ENCODE measurements at regions not wholly inside any gene's neighbourhood (a gene's known extent, or its start where the extent isn't known, plus 50 kb on each side); places are given as distances from the start of the nearest gene placed in this dataset.

GRCh38 chr6:47094241-47094925 is 52.3 kb upstream of the ADGRF1 start:
- FAIRE-seq, result peak; percentile 97
- Histone ChIP-seq H3K27me3 (ENCODE audit: control insufficient read depth in 1 of 2, insufficient read depth in 2 of 2, low read length in 2 of 2) (no peaks in the 10 kb centered on the region), H3K79me2 (ENCODE audit: insufficient read depth, low read length) (no peaks in the 10 kb centered on the region), H3K9ac (ENCODE audit: insufficient read depth, low read depth, low read length) (peak overlapping the region; percentile 23), H3K9me3 (ENCODE audit: low read length) (no peaks in the 10 kb centered on the region), H3K4me3 (replicated peaks in 1 of 3; ENCODE audit: insufficient read depth in 1 of 3, low read depth in 2 of 3, low read length in 3 of 3) (no peak overlapping the region), H3K4me1 (ENCODE audit: insufficient read depth, low read length) (peaks cover 75% of the 10 kb centered on the region), H3K36me3 (replicated peaks in 1 of 2; ENCODE audit: control insufficient read depth in 1 of 2, insufficient read depth in 2 of 2, low read length in 2 of 2) (no peaks in the 10 kb centered on the region), H3K4me2 (ENCODE audit: low read depth, low read length) (peak overlapping the region; percentile 54), H4K20me1 (ENCODE audit: insufficient read depth, low read length) (no peaks in the 10 kb centered on the region), H2AFZ (ENCODE audit: low read length) (no peak overlapping the region), H3K27ac (ENCODE audit: extremely low read length, insufficient read depth, low read length) (peak overlapping the region; percentile 62)
- intact Hi-C loops (cut with micrococcal nuclease; ENCODE audit: unreplicated experiment), result loop anchor here (1.0 to 2.0 kb wide), 3 partner anchors 19 to 47 kb away; no protein-coding TSS in a partner anchor
- no TSS peak for BruUV-seq (replicated peaks)
- in situ Hi-C loops (cut with HindIII; ENCODE audit: extremely low pct_ligation_motif_present, low pct_unique_long_range_greater_than_20kb), result loop anchor here (10.0 kb wide), 1 partner anchor 130 kb away; no protein-coding TSS in a partner anchor
- peak; percentile 99 for ATAC-seq
- POLR2A ChIA-PET, result interaction anchor here (1.2 to 3.7 kb wide), 8 partner anchors 10 to 215 kb away, joined by 3 to 35 read pairs (median 4); no protein-coding TSS in a partner anchor
- CTCF ChIA-PET (ENCODE audit: low intra/inter-chr PET ratio, low total read pairs), result interaction anchor here (0.9 to 2.2 kb wide), 3 partner anchors 46 to 216 kb away, joined by 3 to 9 read pairs (median 8); partner anchors contain the start of gene TNFRSF21
- peak; percentile 97 for DNase-seq (ENCODE audit: low spot score)
- 10% methylated on average over 3 of the region's 3 CpGs for whole genome bisulfite sequencing (ENCODE audit: low lambda C conversion rate)
- TF ChIP-seq MAFF (IDR thresholded peaks at IDR 0.05; ENCODE audit: low read depth, low read length) (peak; percentile 38; the same call in 1 of the 2 replicates), CREB1 (IDR thresholded peaks at IDR 0.05) (no peak), CREB1 (CRISPR knock-in tag; IDR thresholded peaks at IDR 0.05) (peak; percentile 48; the same call in 1 of the 2 replicates), ZEB1 (IDR thresholded peaks at IDR 0.05; ENCODE audit: insufficient replicate concordance, low read depth) (peak; percentile 94), ZSCAN25 (CRISPR knock-in tag; IDR thresholded peaks at IDR 0.05) (0 out of 2 replicates have a peak, but pooled peaks have one; percentile 59), KDM5A (IDR thresholded peaks at IDR 0.05; ENCODE audit: borderline replicate concordance, low read length) (peak; percentile 24; the same call in 1 of the 2 replicates), ZNF639 (CRISPR knock-in tag; conservative IDR thresholded peaks at IDR 0.05) (no peak), THAP11 (CRISPR knock-in tag; IDR thresholded peaks at IDR 0.05) (peak; percentile 30), ZNF317 (CRISPR knock-in tag; IDR thresholded peaks at IDR 0.05) (peak; percentile 75), BRD4 (CRISPR knock-in tag; IDR thresholded peaks at IDR 0.05) (peak; percentile 87), TCF7L2 (IDR thresholded peaks at IDR 0.05; ENCODE audit: low read depth, low read length) (no peak), FOXA3 (CRISPR knock-in tag; IDR thresholded peaks at IDR 0.05) (peak; percentile 81; the same call in 1 of the 2 replicates), REXO4 (CRISPR knock-in tag; IDR thresholded peaks at IDR 0.05; ENCODE audit: borderline replicate concordance) (no peak)
- TF ChIP-seq, protein P1, sequence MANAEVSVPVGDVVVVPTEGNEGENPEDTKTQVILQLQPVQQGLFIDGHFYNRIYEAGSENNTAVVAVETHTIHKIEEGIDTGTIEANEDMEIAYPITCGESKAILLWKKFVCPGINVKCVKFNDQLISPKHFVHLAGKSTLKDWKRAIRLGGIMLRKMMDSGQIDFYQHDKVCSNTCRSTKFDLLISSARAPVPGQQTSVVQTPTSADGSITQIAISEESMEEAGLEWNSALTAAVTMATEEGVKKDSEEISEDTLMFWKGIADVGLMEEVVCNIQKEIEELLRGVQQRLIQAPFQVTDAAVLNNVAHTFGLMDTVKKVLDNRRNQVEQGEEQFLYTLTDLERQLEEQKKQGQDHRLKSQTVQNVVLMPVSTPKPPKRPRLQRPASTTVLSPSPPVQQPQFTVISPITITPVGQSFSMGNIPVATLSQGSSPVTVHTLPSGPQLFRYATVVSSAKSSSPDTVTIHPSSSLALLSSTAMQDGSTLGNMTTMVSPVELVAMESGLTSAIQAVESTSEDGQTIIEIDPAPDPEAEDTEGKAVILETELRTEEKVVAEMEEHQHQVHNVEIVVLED (CRISPR knock-in tag; IDR thresholded peaks at IDR 0.05; ENCODE audit: borderline replicate concordance), result peak; percentile 53; the same call in 1 of the 2 replicates
- TF ChIP-seq, protein P2, sequence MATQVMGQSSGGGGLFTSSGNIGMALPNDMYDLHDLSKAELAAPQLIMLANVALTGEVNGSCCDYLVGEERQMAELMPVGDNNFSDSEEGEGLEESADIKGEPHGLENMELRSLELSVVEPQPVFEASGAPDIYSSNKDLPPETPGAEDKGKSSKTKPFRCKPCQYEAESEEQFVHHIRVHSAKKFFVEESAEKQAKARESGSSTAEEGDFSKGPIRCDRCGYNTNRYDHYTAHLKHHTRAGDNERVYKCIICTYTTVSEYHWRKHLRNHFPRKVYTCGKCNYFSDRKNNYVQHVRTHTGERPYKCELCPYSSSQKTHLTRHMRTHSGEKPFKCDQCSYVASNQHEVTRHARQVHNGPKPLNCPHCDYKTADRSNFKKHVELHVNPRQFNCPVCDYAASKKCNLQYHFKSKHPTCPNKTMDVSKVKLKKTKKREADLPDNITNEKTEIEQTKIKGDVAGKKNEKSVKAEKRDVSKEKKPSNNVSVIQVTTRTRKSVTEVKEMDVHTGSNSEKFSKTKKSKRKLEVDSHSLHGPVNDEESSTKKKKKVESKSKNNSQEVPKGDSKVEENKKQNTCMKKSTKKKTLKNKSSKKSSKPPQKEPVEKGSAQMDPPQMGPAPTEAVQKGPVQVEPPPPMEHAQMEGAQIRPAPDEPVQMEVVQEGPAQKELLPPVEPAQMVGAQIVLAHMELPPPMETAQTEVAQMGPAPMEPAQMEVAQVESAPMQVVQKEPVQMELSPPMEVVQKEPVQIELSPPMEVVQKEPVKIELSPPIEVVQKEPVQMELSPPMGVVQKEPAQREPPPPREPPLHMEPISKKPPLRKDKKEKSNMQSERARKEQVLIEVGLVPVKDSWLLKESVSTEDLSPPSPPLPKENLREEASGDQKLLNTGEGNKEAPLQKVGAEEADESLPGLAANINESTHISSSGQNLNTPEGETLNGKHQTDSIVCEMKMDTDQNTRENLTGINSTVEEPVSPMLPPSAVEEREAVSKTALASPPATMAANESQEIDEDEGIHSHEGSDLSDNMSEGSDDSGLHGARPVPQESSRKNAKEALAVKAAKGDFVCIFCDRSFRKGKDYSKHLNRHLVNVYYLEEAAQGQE (IDR thresholded peaks at IDR 0.05; ENCODE audit: borderline replicate concordance in 1 of 2, low read depth in 1 of 2, low read length in 2 of 2), result peak in 1 of 2 experiments; percentile 45; a peak in 1 of 4 replicates
